Stomach (tissue), 8 donors: ENCODE measurements at regions not wholly inside any gene's neighbourhood (a gene's known extent, or its start where the extent isn't known, plus 50 kb on each side); places are given as distances from the start of the nearest gene placed in this dataset.

Experiments used
- DNase-seq, 2 donors: peaks; one replicate each; pipeline versions ENCODE4 v3.0.0 to v3.0.0-alpha.2; 2013 to 2019
- H3K27ac ChIP-seq, 5 donors: fragments of 200-600 bp in 4 of 5; sonication (generic) in 4 of 5; one replicate each; pipeline ENCODE4 v1.5.1; 2013 to 2019; ENCODE audit warnings: mild to moderate bottlenecking in 1 of 5, moderate library complexity in 1 of 5
- H3K27me3 ChIP-seq, 3 donors: fragments of 200-600 bp; sonication (generic); one replicate each; pipeline ENCODE4 v1.5.1; 2017 to 2019; ENCODE audit warnings: mixed run types in 1 of 3
- H3K36me3 ChIP-seq, 4 donors: fragments of 200-600 bp; sonication (generic); 1 replicate in 3 of 4; 2 replicates in 1 of 4; pipeline ENCODE4 v1.5.1; 2016 to 2019
- H3K4me1 ChIP-seq, 4 donors: fragments of 200-600 bp; sonication (generic); one replicate each; pipeline ENCODE4 v1.5.1; 2016 to 2019
- H3K4me3 ChIP-seq, 4 donors: fragments of 200-600 bp; sonication (generic) in 3 of 4; one replicate each; pipeline ENCODE4 v1.5.1; 2016 to 2019; ENCODE audit warnings: mild to moderate bottlenecking in 1 of 4
- H3K9me3 ChIP-seq, 4 donors: fragments of 200-600 bp; sonication (generic); one replicate each; pipeline ENCODE4 v1.5.1; 2016 to 2019
- CTCF ChIP-seq, 7 experiments: fragments of 450-650 bp in 4 of 7; fragments of 200-600 bp in 3 of 7; sonication (generic) in 3 of 7; IDR thresholded peaks; one replicate each; pipeline ENCODE4 v1.5.1; 2016 to 2019; ENCODE audit warnings: antibody characterized with exemption in 7 of 7, control low read depth in 2 of 7, mild to moderate bottlenecking in 1 of 7
- EP300 ChIP-seq: sonication (generic); formaldehyde crosslinking; IDR thresholded peaks from one replicate; pipeline ENCODE4 v1.6.1; 2017; ENCODE audit warnings: antibody characterized with exemption
- POLR2A ChIP-seq, 4 donors: fragments of 450-650 bp; IDR thresholded peaks; one replicate each; pipeline ENCODE4 v1.6.1; 2016; ENCODE audit warnings: antibody characterized with exemption in 4 of 4, control low read depth in 2 of 4, mild to moderate bottlenecking in 1 of 4, moderate library complexity in 1 of 4
- POLR2AphosphoS5 ChIP-seq, 3 donors: sonication (generic); formaldehyde crosslinking; IDR thresholded peaks; one replicate each; pipeline ENCODE4 v1.6.1; 2016; ENCODE audit warnings: antibody characterized with exemption in 3 of 3
- WGBS, 5 donors: extraction: QIAGEN DNeasy Blood & Tissue Kit in 3 of 5; methylation state at CpG; one replicate each; pipeline versions ENCODE4 v1.1.5 to v1.1.7; 2013 to 2018; 5-methylcytosine and 5-hydroxymethylcytosine counted together
- intact Hi-C: fragments of 100-400 bp; cut with DNase I; formaldehyde crosslinking; loops from one replicate; pipeline ENCODE4 v1.15.1; 2023; ENCODE audit warnings: low total_unique reads
- donor health status: healthy with polysubstance abuse.
- donor health status: Bipolar disorder and iron deficiency.
- donor health status: healthy.

- TF ChIP-seq CTCF (IDR thresholded peaks at IDR 0.05) (no peak), POLR2A (IDR thresholded peaks at IDR 0.05) (no peak), EP300 (no peak), POLR2AphosphoS5 (IDR thresholded peaks at IDR 0.05) (no peak)
- 89 to 96% (median 91%) methylated on average over 2 of the region's 2 CpGs for WGBS, 5 donors
- intact Hi-C loops: no loop called here
- Histone ChIP-seq H3K27me3 (no peaks in the 10 kb centered on the region), H3K4me1 (peaks cover 0 to 17% (median 6%) of the 10 kb centered on the region in 4 donors), H3K36me3 (no peaks in the 10 kb centered on the region), H3K27ac (peak overlapping the region in 1 of 5 donors; percentile 6), H3K4me3 (no peak overlapping the region), H3K9me3 (no peaks in the 10 kb centered on the region)
- DNase-seq: no peak
These were observed 180.7 kb upstream of the SLC38A2 start for GRCh38 chr12:46553266-46553665.

GRCh38 chr12:46550266-46550879, 177.8 kb upstream of the SLC38A2 start:
- Histone ChIP-seq H3K4me1 (peaks cover 0 to 11% (median 3%) of the 10 kb centered on the region in 4 donors), H3K9me3 (no peaks in the 10 kb centered on the region), H3K4me3 (no peak overlapping the region), H3K27ac (no peak overlapping the region), H3K27me3 (no peaks in the 10 kb centered on the region), H3K36me3 (no peaks in the 10 kb centered on the region)
- intact Hi-C loops: no loop called here
- TF ChIP-seq CTCF (IDR thresholded peaks at IDR 0.05) (no peak), POLR2A (IDR thresholded peaks at IDR 0.05) (no peak), POLR2AphosphoS5 (IDR thresholded peaks at IDR 0.05) (no peak), EP300 (no peak)
- DNase-seq: no peak
- 89 to 96% (median 95%) methylated on average over 4 of the region's 4 CpGs for WGBS, 5 donors

GRCh38 chr12:46549527-46550265, 177.1 kb upstream of the SLC38A2 start:
- TF ChIP-seq CTCF (IDR thresholded peaks at IDR 0.05) (no peak), POLR2A (IDR thresholded peaks at IDR 0.05) (no peak), EP300 (no peak), POLR2AphosphoS5 (IDR thresholded peaks at IDR 0.05) (no peak)
- no peaks in the 10 kb centered on the region for H3K9me3 ChIP-seq
- intact Hi-C loops: no loop called here
- DNase-seq: no peak
- no peak overlapping the region for H3K4me3 ChIP-seq
- H3K36me3 ChIP-seq: no peaks in the 10 kb centered on the region
- H3K27ac ChIP-seq: no peak overlapping the region
- H3K27me3 ChIP-seq: no peaks in the 10 kb centered on the region
- 71 to 86% (median 81%) methylated on average over 7 of the region's 7 CpGs for WGBS, 5 donors
- peaks cover 0 to 5% (median 2%) of the 10 kb centered on the region in 4 donors for H3K4me1 ChIP-seq

- no peaks in the 10 kb centered on the region for H3K36me3 ChIP-seq
- no peak for TF ChIP-seq POLR2AphosphoS5 (IDR thresholded peaks at IDR 0.05)
- no peak for TF ChIP-seq CTCF (IDR thresholded peaks at IDR 0.05)
- TF ChIP-seq EP300: no peak
- TF ChIP-seq POLR2A (IDR thresholded peaks at IDR 0.05): no peak
- H3K27ac ChIP-seq: no peak overlapping the region
- no peaks in the 10 kb centered on the region for H3K27me3 ChIP-seq
- no peak overlapping the region for H3K4me3 ChIP-seq
- WGBS, 5 donors: 71 to 81% (median 79%) methylated on average over 2 of the region's 2 CpGs
- intact Hi-C loops: no loop called here
- peak in 1 of 2 donors; percentile 16 for DNase-seq
- H3K4me1 ChIP-seq: peaks cover 0 to 5% (median 0%) of the 10 kb centered on the region in 4 donors
- H3K9me3 ChIP-seq: no peaks in the 10 kb centered on the region
These were observed 176.1 kb upstream of the SLC38A2 start for GRCh38 chr12:46548605-46549071.
